ENCODE measurements at regions not wholly inside any gene's neighbourhood (a gene's known extent, or its start where the extent isn't known, plus 50 kb on each side); places are given as distances from the start of the nearest gene placed in this dataset.

GRCh38 chr10:78277314-78278057, 243.8 kb downstream of the RPS24 start:
- DNase-seq: no peak

GRCh38 chr10:78278058-78278404, 244.4 kb downstream of the RPS24 start:
- DNase-seq: no peak

GRCh38 chr10:78279756-78280155, 246.1 kb downstream of the RPS24 start:
- no peak for DNase-seq

GRCh38 chr10:78280604-78281003, 246.9 kb downstream of the RPS24 start:
- no peak for DNase-seq

- no peak for DNase-seq
Measured at GRCh38 chr10:78281627-78282026, 248.0 kb downstream of the RPS24 start.

- no peak for DNase-seq
Measured at GRCh38 chr10:78283069-78283682, 249.5 kb downstream of the RPS24 start.

- DNase-seq: no peak
Measured at GRCh38 chr10:78284381-78284780, 250.7 kb downstream of the RPS24 start.

- no peak for DNase-seq
Measured at GRCh38 chr10:78285226-78285625, 251.6 kb downstream of the RPS24 start.

GRCh38 chr10:78286186-78286585, 252.5 kb downstream of the RPS24 start:
- no peak for DNase-seq

- no peak for DNase-seq
Measured at GRCh38 chr10:78286668-78287067, 253.0 kb downstream of the RPS24 start.

- no peak for DNase-seq
Measured at GRCh38 chr10:78287618-78288017, 254.0 kb downstream of the RPS24 start.

- DNase-seq: no peak
Measured at GRCh38 chr10:78288663-78289062, 255.0 kb downstream of the RPS24 start.

- DNase-seq: no peak
Measured at GRCh38 chr10:78290131-78290750, 256.6 kb downstream of the RPS24 start.

- no peak for DNase-seq
Measured at GRCh38 chr10:78291722-78292121, 258.1 kb downstream of the RPS24 start.

GRCh38 chr10:78292250-78292981, 258.8 kb downstream of the RPS24 start:
- DNase-seq: no peak

- DNase-seq: no peak
Measured at GRCh38 chr10:78292982-78293865, 259.6 kb downstream of the RPS24 start.

GRCh38 chr10:78295242-78295641, 261.6 kb downstream of the RPS24 start:
- DNase-seq: no peak

GRCh38 chr10:78296785-78297184, 263.1 kb downstream of the RPS24 start:
- no peak for DNase-seq

GRCh38 chr10:78297997-78298396, 264.3 kb downstream of the RPS24 start:
- DNase-seq: no peak

GRCh38 chr10:78298835-78299234, 265.2 kb downstream of the RPS24 start:
- no peak for DNase-seq

- DNase-seq: no peak
Measured at GRCh38 chr10:78299851-78300468, 266.3 kb downstream of the RPS24 start.

- no peak for DNase-seq
Measured at GRCh38 chr10:78300526-78300925, 266.9 kb downstream of the RPS24 start.
